GM18868 (cell line): ENCODE measurements at regions not wholly inside any gene's neighbourhood (a gene's known extent, or its start where the extent isn't known, plus 50 kb on each side); places are given as distances from the start of the nearest gene placed in this dataset.
"Not testable (repeated sequence)": the region's sequence is repeated elsewhere in the genome, so short reads cannot be mapped to it uniquely, and the experiment has no call there.

Experiments used
- ATAC-seq: cut with Tn5 transposase; IDR thresholded peaks from one replicate; pipeline ENCODE4 v1.9.1; 2021; ENCODE audit warnings: mild to moderate bottlenecking, moderate library complexity; ENCODE audit not compliant: unreplicated experiment

DNA sequence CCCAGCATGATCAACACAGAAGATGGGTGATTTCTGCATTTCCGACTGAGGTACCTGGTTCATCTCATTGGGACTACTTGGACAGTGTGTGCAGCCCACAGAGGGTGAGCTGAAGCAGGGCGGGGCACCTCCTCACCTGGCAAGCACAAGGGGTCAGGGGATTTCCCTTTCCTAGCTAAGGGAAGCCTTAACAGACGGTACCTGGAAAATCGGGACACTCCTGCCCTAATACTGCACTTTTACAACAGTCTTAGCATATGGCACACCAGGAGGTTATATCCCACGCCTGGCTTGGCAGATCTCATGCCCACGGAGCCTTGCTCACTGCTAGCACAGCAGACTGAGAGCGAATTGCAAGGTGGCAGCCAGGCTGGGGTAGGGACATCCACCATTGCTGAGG, 92.9 kb upstream of the GRID2 start:
- ATAC-seq = no peak

- ATAC-seq = no peak
These were observed 88.3 kb upstream of the GRID2 start for GRCh38 chr4:92215476-92215875.

GRCh38 chr4:92231511-92231910, 72.3 kb upstream of the GRID2 start:
- no peak for ATAC-seq

GRCh38 chr4:92232566-92232965, 71.2 kb upstream of the GRID2 start:
- no peak for ATAC-seq

DNA sequence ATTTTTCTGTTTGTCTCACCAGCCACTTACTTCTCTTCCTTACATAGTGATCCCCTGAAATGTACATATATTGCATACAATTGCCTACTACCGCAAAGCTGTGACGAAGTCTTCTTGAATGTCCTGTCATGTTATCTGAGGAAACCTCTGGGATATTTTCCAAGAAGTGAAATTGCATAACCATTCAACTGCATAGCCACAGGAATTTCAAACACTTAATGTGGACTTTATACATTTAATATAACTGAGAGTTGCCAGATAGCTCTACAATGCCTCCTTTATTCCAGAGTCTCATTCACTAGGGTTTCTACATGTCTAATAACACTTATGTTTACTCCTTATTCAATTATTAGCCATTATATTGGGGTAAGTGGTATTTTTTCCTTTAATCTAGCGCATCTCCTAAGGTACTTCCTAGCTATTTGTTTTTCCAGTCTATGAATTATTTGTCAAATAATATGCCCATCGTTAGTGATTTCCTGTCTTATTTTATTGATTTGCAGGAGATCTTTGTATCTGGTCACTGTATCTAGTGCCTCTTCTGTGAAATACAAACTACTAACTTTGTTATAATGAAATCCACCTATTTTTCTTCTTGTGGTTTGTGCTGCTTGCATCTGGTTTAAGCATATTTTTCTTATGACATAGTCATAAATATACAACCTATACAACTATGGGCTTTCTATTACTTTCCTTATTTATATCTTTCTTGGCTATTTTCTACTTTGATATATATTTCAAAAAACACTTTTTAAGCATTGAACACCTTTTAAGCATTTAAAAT, 69.2 kb upstream of the GRID2 start:
- ATAC-seq = no peak

DNA sequence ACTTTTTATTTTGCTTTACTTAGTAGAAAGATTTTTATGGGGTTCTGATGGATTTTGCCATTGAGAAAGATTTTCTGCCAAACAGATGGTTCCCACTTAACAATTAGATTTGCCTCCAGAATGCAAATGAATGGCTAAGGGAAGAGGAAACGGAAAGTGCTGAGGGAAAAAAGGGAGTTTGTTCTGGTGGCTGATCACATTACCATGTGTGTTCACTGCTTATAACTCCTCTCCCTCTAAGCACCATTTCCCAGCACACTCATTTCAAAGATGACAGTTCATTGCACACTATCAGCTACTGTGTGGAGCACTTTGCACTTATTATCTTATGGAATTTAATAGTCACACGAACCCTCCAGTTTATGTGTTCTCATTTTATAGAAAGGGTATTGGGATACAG, 68.0 kb upstream of the GRID2 start:
- no peak for ATAC-seq

DNA sequence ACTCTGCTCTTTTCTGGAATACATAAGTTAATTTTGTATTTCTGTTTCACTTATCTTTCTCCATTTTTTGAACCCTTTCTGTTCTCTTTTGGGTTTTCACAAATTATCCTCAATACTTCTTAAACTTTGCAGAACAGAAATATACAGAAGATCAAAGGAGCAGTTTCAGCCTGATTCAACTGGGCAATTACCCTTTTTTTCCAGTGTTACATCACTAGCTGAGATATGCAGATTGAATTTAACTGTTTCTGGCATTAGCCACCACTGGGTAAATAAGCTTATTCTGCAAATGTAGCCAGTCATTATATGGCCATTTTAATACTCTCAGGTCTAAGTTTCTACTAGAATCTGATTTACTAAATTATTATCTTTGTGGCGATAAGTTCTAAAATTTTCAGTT, 66.9 kb upstream of the GRID2 start:
- no peak for ATAC-seq

DNA sequence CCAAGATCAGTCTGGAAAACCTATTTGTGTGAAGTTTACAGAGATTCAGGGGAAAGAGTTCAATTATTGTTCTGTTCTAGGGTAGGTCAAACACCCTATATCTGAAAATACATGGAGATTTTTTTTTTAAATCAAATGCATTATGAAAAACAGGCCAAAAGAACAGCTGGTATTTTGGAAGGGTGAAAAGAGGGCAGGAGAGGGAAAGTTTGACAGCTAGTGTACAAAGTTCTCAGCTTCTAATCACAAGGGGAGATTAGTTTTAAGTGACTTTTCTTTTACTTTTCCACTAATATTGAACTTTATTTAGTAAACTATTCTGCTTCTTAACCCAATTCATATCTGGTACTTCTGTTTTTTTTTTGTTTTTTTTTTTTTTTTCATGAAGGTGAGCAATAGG, 66.2 kb upstream of the GRID2 start:
- ATAC-seq = no peak

- ATAC-seq = no peak
These were observed 62.7 kb upstream of the GRID2 start for GRCh38 chr4:92241094-92241493.

- ATAC-seq = no peak
These were observed 57.4 kb upstream of the GRID2 start for GRCh38 chr4:92246384-92246783.

- no peak for ATAC-seq
These were observed 54.2 kb upstream of the GRID2 start for GRCh38 chr4:92249541-92249940.

GRCh38 chr4:92251711-92252110, 52.1 kb upstream of the GRID2 start:
- ATAC-seq = no peak

DNA sequence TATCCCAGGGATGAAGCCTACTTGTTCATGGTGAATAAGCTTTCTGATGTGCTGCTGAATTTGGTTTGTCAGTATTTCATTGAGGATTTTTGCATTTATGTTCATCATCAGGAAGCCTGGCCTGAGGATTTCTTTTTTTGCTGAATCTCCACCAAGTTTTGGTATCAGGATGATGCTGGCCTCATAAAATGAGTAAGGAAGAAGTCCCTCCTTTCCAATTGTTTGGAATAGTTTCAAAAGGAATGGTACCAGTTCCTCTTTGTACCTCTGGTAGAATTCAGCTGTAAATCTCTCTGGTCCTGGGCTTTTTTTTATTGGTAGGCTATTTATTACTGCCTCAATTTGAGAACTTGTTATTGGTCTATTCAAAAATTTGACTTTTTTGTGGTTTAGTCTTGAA, 51.4 kb upstream of the GRID2 start:
- not testable (repeated sequence) for ATAC-seq

- ATAC-seq = no peak
These were observed 50.9 kb upstream of the GRID2 start for GRCh38 chr4:92252846-92253245.

DNA sequence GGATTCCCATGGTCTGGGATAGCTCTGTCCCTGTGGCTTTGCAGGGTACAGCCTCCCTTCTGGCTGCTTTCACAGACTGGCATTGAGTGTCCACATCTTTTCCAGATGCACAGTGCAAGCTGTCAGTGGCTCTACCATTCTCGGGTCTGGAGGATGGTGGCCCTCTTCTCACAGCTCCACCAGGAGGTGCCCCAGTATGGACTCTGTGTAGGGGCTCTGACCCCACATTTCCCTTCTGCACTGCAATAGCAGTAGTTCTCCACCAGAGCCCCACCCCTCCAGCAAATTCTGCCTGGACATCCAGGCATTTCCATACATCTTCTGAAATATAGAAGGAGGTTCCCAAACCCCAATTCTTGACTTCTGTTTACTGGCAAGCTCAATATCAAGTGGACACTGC, 50.2 kb upstream of the GRID2 start:
- ATAC-seq = no peak
